PFSK-1 (cell line): ENCODE measurements at regions not wholly inside any gene's neighbourhood (a gene's known extent, or its start where the extent isn't known, plus 50 kb on each side); places are given as distances from the start of the nearest gene placed in this dataset.

Experiments
- FOXP2 ChIP-seq: optimal IDR thresholded peaks from 2 replicates; pipeline ENCODE3; 2011; ENCODE audit warnings: borderline replicate concordance, control low read depth, inconsistent platforms; ENCODE audit not compliant: insufficient read depth; ENCODE audit errors: extremely low read length, extremely low read depth
- POLR2AphosphoS5 ChIP-seq: IDR thresholded peaks from 2 replicates; pipeline ENCODE4 v1.6.1; 2012; ENCODE audit warnings: low read depth, mild to moderate bottlenecking, control low read depth, low read length, moderate library complexity
- SIN3A ChIP-seq: IDR thresholded peaks from 2 replicates; pipeline ENCODE4 v1.6.1; 2012; ENCODE audit warnings: mild to moderate bottlenecking, low read length, moderate library complexity, borderline replicate concordance; ENCODE audit not compliant: insufficient read depth
- TAF1 ChIP-seq: IDR thresholded peaks from 2 replicates; pipeline ENCODE4 v1.6.1; 2012; ENCODE audit warnings: low read length, control low read depth, borderline replicate concordance; ENCODE audit not compliant: insufficient read depth
- TF ChIP-seq, protein P1 (sequence below), 2 experiments: IDR thresholded peaks; 2 replicates each; pipeline versions ENCODE4 v1.6.1 to v1.8.0; 2011 to 2012; ENCODE audit warnings: low read depth in 2 of 2, low read length in 2 of 2, control low read depth in 1 of 2, inconsistent platforms in 1 of 2, mild to moderate bottlenecking in 1 of 2, moderate library complexity in 1 of 2; ENCODE audit not compliant: insufficient read depth in 1 of 2

DNA sequence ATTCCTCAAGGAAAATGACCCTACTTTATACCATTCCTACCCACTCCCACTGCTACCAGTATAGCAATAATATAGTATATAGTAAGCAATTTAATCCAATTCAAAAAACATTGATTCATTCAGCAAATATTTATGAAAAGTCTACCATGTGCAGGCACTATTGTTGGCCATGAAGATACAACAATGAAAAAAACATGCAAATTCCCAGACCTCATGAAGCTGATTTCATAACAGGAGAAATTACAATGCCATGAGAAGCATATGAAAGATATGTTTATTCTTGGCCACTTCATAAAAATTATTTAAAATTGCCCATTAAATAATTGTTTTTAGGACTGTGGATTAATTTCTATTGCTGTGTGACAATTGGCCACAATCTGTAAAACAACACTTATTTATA lies 315.8 kb upstream of the COL8A1 start:
- TF ChIP-seq, protein P1, sequence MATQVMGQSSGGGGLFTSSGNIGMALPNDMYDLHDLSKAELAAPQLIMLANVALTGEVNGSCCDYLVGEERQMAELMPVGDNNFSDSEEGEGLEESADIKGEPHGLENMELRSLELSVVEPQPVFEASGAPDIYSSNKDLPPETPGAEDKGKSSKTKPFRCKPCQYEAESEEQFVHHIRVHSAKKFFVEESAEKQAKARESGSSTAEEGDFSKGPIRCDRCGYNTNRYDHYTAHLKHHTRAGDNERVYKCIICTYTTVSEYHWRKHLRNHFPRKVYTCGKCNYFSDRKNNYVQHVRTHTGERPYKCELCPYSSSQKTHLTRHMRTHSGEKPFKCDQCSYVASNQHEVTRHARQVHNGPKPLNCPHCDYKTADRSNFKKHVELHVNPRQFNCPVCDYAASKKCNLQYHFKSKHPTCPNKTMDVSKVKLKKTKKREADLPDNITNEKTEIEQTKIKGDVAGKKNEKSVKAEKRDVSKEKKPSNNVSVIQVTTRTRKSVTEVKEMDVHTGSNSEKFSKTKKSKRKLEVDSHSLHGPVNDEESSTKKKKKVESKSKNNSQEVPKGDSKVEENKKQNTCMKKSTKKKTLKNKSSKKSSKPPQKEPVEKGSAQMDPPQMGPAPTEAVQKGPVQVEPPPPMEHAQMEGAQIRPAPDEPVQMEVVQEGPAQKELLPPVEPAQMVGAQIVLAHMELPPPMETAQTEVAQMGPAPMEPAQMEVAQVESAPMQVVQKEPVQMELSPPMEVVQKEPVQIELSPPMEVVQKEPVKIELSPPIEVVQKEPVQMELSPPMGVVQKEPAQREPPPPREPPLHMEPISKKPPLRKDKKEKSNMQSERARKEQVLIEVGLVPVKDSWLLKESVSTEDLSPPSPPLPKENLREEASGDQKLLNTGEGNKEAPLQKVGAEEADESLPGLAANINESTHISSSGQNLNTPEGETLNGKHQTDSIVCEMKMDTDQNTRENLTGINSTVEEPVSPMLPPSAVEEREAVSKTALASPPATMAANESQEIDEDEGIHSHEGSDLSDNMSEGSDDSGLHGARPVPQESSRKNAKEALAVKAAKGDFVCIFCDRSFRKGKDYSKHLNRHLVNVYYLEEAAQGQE (IDR thresholded peaks at IDR 0.05; ENCODE audit: insufficient read depth in 1 of 2, low read depth in 2 of 2, low read length in 2 of 2), result no peak
- TF ChIP-seq SIN3A (no peak), POLR2AphosphoS5 (no peak), TAF1 (no peak), FOXP2 (no peak)

DNA sequence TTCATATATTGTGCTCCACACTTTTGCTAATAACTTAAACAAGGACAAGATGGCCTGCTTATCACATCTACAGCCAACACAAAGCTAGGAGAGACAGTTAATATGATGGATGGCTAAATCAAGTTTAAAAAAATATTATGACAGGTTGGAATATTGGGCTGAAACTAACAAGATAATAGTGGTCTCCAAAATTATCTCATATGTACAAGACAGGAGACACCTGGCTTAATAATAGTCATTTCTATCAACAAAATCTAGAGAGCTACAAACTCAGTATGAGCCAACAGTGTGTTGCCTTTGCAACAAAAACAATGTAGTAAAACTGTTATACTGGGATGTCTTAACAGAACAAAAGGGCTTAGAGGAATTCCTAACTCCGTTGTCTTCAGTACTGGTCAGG lies 317.1 kb upstream of the COL8A1 start:
- TF ChIP-seq SIN3A (no peak), POLR2AphosphoS5 (no peak), TAF1 (no peak), FOXP2 (no peak)
- TF ChIP-seq, protein P1 (IDR thresholded peaks at IDR 0.05; ENCODE audit: insufficient read depth in 1 of 2, low read depth in 2 of 2, low read length in 2 of 2), result no peak

DNA sequence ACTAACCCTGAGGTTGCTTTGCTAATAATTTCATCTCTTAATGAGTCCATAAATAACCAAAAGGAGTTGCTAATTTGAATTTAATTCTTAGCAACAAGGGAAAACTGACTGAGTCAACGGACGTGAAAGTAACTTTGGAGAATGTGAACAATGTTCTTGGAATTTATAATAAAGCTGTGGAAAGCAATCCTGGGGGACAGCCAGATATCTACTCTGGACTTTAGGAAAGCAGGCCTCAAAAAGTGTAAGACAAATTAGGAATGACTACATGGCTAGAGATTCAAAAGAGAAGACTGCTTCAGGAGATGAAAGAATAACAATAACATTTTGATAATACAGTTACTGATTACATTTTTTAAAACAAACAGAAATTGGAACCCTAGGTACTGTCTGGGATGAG lies 318.4 kb upstream of the COL8A1 start:
- TF ChIP-seq POLR2AphosphoS5 (no peak), SIN3A (no peak), TAF1 (no peak), FOXP2 (no peak)
- TF ChIP-seq, protein P1 (IDR thresholded peaks at IDR 0.05; ENCODE audit: insufficient read depth in 1 of 2, low read depth in 2 of 2, low read length in 2 of 2), result no peak

DNA sequence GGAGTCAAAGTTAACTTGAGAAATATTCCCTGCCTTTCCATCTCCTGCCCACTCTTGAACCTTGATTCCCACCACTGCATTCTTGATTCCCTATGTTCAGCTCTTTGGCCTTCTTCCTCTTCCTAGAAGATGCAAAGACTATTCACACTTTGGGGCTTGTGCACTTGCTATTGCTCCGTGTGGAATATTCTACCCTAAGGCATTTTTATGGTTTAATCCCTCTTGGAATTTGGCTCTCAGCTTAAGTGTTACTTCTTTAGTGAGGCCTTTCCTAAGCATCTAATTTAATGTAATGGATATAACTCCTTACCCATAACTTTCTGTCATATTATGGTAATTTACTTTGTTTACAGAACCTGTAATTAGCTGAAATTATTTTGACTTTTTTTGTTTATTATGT lies 318.9 kb upstream of the COL8A1 start:
- TF ChIP-seq SIN3A (no peak), FOXP2 (no peak), POLR2AphosphoS5 (no peak), TAF1 (no peak)
- TF ChIP-seq, protein P1 (IDR thresholded peaks at IDR 0.05; ENCODE audit: insufficient read depth in 1 of 2, low read depth in 2 of 2, low read length in 2 of 2), result no peak

DNA sequence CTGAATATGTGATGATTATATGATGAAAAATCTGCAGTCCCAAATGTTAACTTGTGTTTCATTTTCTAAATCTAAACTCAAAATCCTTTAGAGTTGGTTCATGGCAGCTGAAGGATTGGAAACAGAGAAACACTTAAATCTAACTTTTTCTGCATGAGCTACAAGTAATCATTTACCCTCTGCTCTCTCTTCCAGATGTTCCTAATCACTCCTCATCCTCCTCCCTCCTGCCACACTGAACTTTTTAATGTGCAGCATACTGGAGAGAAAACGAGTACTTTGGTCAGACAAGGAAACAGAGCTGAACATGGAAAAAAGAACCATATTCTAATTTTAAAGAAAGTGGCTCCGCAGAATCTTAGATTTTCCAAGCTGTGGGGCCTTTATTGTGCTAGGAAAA lies 321.2 kb upstream of the COL8A1 start:
- TF ChIP-seq TAF1, result no peak
- TF ChIP-seq POLR2AphosphoS5, result no peak
- no peak for TF ChIP-seq FOXP2
- TF ChIP-seq, protein P1 (IDR thresholded peaks at IDR 0.05; ENCODE audit: insufficient read depth in 1 of 2, low read depth in 2 of 2, low read length in 2 of 2), result no peak
- TF ChIP-seq SIN3A, result no peak
